Right lobe of liver (tissue), 6 donors: ENCODE measurements at regions not wholly inside any gene's neighbourhood (a gene's known extent, or its start where the extent isn't known, plus 50 kb on each side); places are given as distances from the start of the nearest gene placed in this dataset.

Source experiments
- ATAC-seq, 4 donors: fragments of 200-7000 bp; cut with Tn5 transposase; one replicate each; pipeline ENCODE4 v1.9.1; 2020; ENCODE audit warnings: mild to moderate bottlenecking in 4 of 4, moderate library complexity in 4 of 4
- DNase-seq, 3 donors: peaks; one replicate each; pipeline ENCODE4 v3.0.0-alpha.2; 2020
- H3K27ac ChIP-seq, 3 donors: fragments of 200-600 bp; one replicate each; pipeline ENCODE4 v1.8.0; 2022
- H3K27me3 ChIP-seq, 2 donors: fragments of 200-600 bp; one replicate each; pipeline ENCODE4 v1.8.0; 2022
- H3K36me3 ChIP-seq, 4 donors: fragments of 200-600 bp; sonication (generic) in 1 of 4; one replicate each; pipeline versions ENCODE4 v1.5.1 to v1.8.0; 2017 to 2022; ENCODE audit warnings: control low read depth in 1 of 4
- H3K4me1 ChIP-seq, 4 donors: fragments of 200-600 bp; sonication (generic) in 1 of 4; one replicate each; pipeline versions ENCODE4 v1.5.1 to v1.8.0; 2017 to 2022; ENCODE audit warnings: control low read depth in 1 of 4
- H3K4me3 ChIP-seq, 3 donors: fragments of 200-600 bp; one replicate each; pipeline ENCODE4 v1.8.0; 2022
- H3K9me3 ChIP-seq, 4 donors: fragments of 200-600 bp; sonication (generic) in 1 of 4; one replicate each; pipeline versions ENCODE4 v1.5.1 to v1.8.0; 2017 to 2022; ENCODE audit warnings: control low read depth in 1 of 4
- POLR2A ChIP-seq: fragments of 450-650 bp; IDR thresholded peaks from one replicate; pipeline ENCODE4 v1.6.1; 2017; ENCODE audit warnings: antibody characterized with exemption, mild to moderate bottlenecking
- WGBS: methylation state at CpG from one replicate; pipeline ENCODE4 v1.1.6; 2018; ENCODE audit warnings: low coverage, low lambda C conversion rate; ENCODE audit not compliant: insufficient coverage; ENCODE audit errors: missing lambda C conversion rate; 5-methylcytosine and 5-hydroxymethylcytosine counted together
- intact Hi-C, 2 donors: fragments of 100-400 bp; cut with DNase I; formaldehyde crosslinking; loops; one replicate each; pipeline versions ENCODE4 v1.11.2 to v1.14.1; 2022
- TF ChIP-seq, protein P1 (sequence below), 4 donors: fragments of 200-600 bp in 3 of 4; fragments of 450-650 bp in 1 of 4; IDR thresholded peaks; one replicate each; pipeline versions ENCODE4 v1.5.1 to v1.8.0; 2016 to 2022; ENCODE audit warnings: antibody characterized with exemption in 4 of 4, mild to moderate bottlenecking in 2 of 4
- donor health status: DM: no; HTN: yes; CAD: no.
- donor health status: DM: no; HTN: no; CAD: no.
- donor health status: DM: no; HTN: no; CAD: no.
- donor health status: DM: no; HTN: yes; CAD: no.
- donor health status: DM: no; HTN: yes; CAD: no.

DNA sequence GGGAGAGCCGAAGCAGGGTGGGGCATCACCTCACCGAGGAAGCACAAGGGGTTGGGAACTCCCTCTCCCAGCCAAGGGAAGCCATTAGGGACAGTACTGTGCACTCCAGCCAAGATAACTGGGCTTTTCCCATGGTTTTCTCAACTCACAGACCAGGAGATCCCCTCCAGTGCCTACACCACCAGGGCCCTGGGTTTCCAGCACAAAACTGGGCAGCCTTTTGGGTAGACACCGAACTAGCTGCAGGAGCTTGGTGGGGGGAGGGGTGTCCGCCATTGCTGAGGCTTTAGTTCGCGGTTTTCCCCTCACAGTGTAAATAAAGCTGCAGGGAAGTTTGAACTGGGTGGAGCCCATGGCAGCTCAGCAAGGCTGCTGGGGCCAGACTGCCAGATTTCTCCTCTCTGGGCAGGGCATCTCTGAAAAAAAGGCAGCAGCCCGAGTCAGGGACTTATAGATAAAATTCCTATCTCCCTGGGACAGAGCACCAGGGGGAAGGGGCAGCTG is 129.6 kb upstream of the LMCD1 start:
- ATAC-seq, result no peak
- TF ChIP-seq POLR2A, result no peak
- TF ChIP-seq, protein P1, sequence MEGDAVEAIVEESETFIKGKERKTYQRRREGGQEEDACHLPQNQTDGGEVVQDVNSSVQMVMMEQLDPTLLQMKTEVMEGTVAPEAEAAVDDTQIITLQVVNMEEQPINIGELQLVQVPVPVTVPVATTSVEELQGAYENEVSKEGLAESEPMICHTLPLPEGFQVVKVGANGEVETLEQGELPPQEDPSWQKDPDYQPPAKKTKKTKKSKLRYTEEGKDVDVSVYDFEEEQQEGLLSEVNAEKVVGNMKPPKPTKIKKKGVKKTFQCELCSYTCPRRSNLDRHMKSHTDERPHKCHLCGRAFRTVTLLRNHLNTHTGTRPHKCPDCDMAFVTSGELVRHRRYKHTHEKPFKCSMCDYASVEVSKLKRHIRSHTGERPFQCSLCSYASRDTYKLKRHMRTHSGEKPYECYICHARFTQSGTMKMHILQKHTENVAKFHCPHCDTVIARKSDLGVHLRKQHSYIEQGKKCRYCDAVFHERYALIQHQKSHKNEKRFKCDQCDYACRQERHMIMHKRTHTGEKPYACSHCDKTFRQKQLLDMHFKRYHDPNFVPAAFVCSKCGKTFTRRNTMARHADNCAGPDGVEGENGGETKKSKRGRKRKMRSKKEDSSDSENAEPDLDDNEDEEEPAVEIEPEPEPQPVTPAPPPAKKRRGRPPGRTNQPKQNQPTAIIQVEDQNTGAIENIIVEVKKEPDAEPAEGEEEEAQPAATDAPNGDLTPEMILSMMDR (IDR thresholded peaks at IDR 0.05), result no peak
- intact Hi-C loops, result no loop called here

DNA sequence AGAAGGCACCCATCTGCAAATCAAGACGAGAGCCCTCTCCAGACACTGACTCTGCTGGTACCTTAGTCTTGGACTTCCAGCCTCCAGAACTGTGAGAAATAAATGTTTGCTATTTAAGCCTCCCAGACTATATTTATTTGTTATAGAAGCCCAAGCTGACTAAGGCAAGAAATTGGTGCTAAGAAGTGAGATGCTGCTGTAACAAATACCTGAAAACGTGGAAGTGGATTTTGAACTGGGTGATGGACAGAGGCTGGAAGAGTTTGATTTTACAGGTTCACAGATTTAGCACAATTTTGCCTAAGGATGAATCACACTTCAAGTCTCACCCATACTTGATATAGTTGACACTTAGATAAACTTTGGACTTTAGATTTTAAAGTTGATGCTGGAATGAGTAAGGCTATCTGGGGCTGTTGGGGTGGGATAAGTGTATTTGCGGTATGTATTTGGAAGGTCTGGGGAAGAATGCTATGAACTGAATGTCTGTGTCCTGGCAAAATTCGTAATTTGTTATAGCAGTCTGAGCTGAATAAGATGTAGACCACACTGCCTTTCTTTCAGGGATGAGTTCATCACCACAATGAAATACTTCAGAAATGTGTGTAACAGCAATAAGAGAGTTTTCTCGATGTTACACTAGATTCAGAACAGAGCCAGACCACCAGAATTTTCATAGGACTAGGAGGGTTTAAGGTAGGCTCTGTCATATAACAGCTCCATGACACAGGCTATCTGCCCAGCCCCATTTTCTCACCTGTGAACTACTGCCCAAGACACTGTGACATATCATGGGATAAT is 120.5 kb upstream of the LMCD1 start:
- 79% methylated on average over 4 of the region's 5 CpGs for WGBS
- ATAC-seq, result no peak
- Histone ChIP-seq H3K4me3 (no peak overlapping the region), H3K27ac (no peak overlapping the region), H3K4me1 (no peaks in the 10 kb centered on the region), H3K36me3 (no peaks in the 10 kb centered on the region), H3K27me3 (no peaks in the 10 kb centered on the region), H3K9me3 (no peaks in the 10 kb centered on the region)
- intact Hi-C loops, result no loop called here
- no peak for DNase-seq
- TF ChIP-seq POLR2A, result no peak
- TF ChIP-seq, protein P1 (IDR thresholded peaks at IDR 0.05), result no peak

More for the DNA sequence above, 129.6 kb upstream of the LMCD1 start:
- Histone ChIP-seq H3K27ac (no peak overlapping the region), H3K4me1 (no peaks in the 10 kb centered on the region), H3K4me3 (no peak overlapping the region), H3K36me3 (no peaks in the 10 kb centered on the region), H3K27me3 (no peaks in the 10 kb centered on the region), H3K9me3 (no peaks in the 10 kb centered on the region)
- 43% methylated on average over 4 of the region's 7 CpGs for WGBS
- DNase-seq, result no peak

DNA sequence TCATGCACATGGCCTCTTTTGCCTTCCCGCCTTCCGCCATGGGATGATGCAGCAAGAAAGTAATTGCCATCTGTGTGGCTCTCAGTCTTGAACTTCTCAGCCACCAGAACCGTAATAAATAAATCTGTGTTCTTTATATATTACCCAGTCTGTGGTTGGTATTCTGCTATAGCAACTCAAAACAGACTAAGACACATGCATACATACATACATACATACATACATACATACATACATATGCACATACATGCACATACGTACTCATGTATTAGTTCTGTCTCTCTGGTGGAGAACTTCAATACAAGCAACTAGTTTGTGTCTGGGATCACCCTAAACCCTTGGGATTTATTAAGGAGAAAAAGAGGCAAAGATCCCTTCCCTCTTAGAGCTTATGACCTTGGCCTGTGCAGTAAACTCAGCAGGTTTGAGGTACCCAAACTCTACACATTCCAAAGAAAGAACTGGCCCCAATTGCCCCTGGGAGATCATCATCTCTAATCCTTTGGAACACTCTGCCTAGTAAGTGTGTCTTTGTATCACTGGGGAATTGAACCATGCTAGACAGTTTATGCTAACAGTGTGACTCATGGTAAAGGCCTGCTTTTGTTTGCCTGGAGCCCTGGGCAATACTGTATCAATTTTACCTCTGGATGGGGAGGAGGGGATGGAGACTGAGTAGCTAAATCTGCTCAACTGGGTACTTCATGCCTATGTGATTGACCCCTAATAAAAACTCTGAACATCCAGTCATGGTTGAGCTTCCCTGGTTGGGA is 115.6 kb upstream of the LMCD1 start:
- no peaks in the 10 kb centered on the region for H3K9me3 ChIP-seq
- intact Hi-C loops, result no loop called here
- DNase-seq (no peak), ATAC-seq (no peak)
- H3K27me3 ChIP-seq, result no peaks in the 10 kb centered on the region
- no peaks in the 10 kb centered on the region for H3K4me1 ChIP-seq
- no peaks in the 10 kb centered on the region for H3K36me3 ChIP-seq
- no peak overlapping the region for H3K27ac ChIP-seq
- H3K4me3 ChIP-seq, result no peak overlapping the region
- TF ChIP-seq, protein P1 (IDR thresholded peaks at IDR 0.05), result no peak
- no peak for TF ChIP-seq POLR2A
- 89% methylated on average over 4 of the region's 4 CpGs for WGBS

DNA sequence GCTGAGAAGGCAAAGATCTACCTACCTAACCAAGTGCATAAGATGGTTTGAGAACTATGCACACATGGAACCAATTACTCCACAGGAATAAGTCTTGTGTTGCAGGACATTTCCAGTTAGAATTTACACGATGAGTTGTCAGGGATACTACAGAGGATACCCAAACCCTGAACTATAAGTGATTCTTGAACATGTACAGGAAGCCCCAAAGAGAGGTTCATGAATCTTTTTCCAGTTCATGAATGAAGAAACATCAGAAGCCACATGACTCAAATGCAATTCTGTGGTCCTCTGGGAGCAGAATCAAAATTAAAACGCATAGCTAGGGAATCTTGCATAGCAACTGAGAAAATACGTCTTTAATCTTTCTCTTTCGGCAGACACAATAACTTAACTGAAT is 114.1 kb upstream of the LMCD1 start:
- no peaks in the 10 kb centered on the region for H3K9me3 ChIP-seq
- DNase-seq (no peak), ATAC-seq (no peak)
- H3K4me3 ChIP-seq, result no peak overlapping the region
- H3K27ac ChIP-seq, result no peak overlapping the region
- H3K4me1 ChIP-seq, result no peaks in the 10 kb centered on the region
- no peaks in the 10 kb centered on the region for H3K36me3 ChIP-seq
- TF ChIP-seq POLR2A, result no peak
- TF ChIP-seq, protein P1 (IDR thresholded peaks at IDR 0.05), result no peak
- no peaks in the 10 kb centered on the region for H3K27me3 ChIP-seq
- intact Hi-C loops, result no loop called here
- 48% methylated on average over 4 of the region's 4 CpGs for WGBS
